GM19025 (cell line): ENCODE measurements at regions not wholly inside any gene's neighbourhood (a gene's known extent, or its start where the extent isn't known, plus 50 kb on each side); places are given as distances from the start of the nearest gene placed in this dataset.
A peak's percentile ranks its signal among the peaks of the same experiment; 100 is the strongest.

Experiments
- ATAC-seq: cut with Tn5 transposase; IDR thresholded peaks from one replicate; pipeline ENCODE4 v1.9.1; 2021; ENCODE audit warnings: mild to moderate bottlenecking, low read depth, moderate library complexity; ENCODE audit not compliant: unreplicated experiment

DNA sequence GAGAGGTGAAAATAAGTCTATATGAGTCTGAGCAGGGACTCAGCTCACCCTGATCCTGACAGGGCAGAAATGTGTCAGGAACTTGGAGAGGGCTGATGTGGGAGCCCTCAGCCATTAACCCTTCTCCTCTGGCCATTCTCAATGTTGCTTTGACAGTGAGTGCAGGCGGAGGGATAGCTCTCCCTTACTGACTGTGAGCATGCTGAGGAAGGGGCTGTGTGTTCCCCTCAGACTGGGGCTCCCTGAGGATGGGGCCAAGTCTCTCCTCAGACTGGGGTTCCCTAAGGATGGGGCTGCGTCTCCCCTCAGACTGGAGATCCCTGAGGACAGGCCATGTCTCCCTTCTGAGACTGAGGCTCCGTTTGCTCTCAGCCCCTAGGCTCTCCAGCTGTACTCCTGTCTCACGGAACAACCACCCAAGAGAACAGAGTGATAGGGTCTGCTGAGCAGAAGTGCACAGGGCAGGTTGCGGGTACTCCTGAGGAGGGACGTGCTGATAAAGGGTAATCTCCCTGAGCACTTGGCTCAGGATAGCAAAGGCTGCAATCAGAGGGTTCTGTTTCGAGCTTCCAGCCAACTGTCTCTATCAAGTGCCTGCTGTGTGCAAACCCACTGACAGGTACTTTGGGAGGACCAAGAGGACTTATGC, 141.0 kb downstream of the MRPL14 start:
- no peak for ATAC-seq

- ATAC-seq = no peak
Measured at GRCh38 chr6:43985329-43985728, 141.9 kb downstream of the MRPL14 start.

- ATAC-seq = no peak
Measured at GRCh38 chr6:43984442-43985321, 142.6 kb downstream of the MRPL14 start.

GRCh38 chr6:43983632-43984031, 143.6 kb downstream of the MRPL14 start:
- ATAC-seq = no peak

GRCh38 chr6:43983191-43983590, 144.1 kb downstream of the MRPL14 start:
- ATAC-seq = no peak

DNA sequence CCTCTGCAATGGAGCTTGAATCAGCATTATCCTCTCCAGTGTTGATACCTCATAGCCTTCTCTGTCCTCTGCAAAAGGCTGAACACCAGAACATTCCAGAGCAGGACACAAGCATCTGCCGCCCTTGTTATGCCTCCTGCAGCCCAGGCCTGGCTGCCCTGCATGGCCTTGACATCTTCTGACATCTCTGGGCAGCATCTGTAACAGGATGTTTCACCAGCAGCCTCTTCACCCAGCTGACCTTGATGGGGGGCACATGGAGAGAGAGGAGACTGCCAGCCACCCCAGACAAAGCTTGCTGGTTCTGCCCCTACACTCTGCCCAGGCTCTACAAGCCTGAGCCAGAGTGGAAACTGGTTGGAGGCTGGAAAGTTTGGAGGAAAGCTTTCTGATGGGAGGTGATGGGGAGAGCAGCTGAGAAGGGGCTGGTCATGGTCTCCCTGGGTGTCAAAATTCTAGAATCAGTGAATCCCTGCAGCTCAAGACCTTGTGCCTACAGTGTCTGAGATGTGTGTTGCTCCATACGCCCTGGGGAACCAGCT, 145.1 kb downstream of the MRPL14 start:
- no peak for ATAC-seq

DNA sequence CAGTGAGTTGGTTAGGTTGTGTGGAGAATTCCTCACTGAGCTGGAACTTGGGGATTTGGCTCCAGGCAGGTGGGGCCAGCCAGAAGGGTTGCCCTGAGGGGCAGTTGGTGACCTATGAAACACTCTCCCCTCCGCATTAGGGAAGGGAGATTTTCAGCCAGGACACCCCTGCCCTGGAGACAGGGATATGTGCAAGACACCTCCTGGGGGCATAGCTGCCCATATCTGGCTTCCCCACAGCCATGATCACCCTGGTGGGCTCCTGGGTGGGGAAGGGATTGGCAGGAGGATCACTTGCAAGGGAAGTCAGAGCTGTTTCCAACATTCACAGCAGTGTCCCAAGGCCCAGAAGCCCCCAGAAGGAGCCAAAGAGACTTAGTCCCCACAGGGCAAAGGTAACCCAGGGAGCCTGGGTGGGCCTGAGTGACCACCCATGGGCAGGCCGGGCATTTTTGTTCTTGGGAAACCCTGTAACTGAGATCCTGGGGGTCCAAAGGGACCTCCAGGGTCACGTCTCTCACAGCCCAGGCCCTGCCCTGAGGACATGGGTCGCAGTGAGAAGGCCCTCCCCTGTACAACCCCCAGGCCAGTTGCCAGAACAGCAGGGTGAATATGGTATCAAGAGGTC, 145.8 kb downstream of the MRPL14 start:
- no peak for ATAC-seq

GRCh38 chr6:43980004-43980795, 147.1 kb downstream of the MRPL14 start:
- no peak for ATAC-seq

DNA sequence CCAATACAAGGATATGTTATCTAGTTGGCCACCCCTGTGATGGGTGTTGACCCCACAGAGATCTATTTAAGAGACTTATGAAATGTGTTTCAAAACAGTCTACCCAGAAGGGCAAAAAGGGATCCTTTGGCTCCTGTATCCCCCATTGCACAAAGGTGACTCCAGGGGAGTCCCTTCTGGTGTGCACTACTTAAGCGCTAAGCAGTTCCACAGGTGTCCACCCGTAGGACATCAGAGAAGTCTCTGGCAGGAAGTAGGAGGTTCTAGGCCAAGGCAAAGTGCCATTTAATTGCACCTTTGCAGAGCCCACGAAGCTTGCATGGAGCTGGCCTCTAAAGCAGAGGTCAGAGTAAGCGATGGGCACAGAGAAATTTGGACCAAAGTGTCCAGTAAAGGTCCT, 147.7 kb downstream of the MRPL14 start:
- no peak for ATAC-seq

- no peak for ATAC-seq
Measured at GRCh38 chr6:43978473-43979346, 148.5 kb downstream of the MRPL14 start.

DNA sequence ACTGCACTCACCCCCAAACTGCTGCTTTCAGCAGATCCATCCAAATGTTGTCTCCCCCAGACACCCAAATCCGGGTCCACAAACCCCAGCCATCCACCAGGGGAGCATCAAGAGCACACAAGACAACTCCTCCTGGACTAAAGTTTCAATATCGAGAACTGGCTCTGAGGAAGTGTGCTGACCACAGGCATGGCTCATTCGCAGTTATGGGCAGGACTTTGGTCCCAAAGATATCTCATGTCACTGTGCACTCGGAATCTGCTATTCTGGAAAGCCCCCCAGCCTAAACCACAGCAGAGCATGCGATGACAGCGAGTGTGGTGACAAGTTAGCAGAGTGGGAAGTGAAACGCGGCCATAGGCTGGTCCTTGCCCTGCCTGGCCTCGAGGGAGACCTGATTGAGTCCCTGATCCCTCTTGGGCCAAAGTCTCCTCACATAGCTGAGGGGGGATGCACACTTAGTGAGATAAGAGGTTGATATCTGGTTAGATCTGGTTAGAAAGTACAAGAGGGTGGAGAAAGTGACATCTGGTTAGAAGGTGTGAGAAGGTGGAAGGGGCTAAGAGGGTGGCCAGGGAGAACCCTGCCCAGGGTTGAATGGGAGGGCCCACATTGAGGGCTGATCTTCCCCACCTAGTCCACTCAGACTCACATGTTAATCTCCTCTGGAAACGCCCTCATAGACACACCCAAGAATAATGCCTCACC, 149.7 kb downstream of the MRPL14 start:
- ATAC-seq = peak; percentile 89

GRCh38 chr6:43976706-43977403, 150.4 kb downstream of the MRPL14 start:
- ATAC-seq = no peak

- ATAC-seq = no peak
Measured at GRCh38 chr6:43974643-43975230, 152.5 kb downstream of the MRPL14 start.

- no peak for ATAC-seq
Measured at GRCh38 chr6:43973357-43973756, 153.9 kb downstream of the MRPL14 start.

DNA sequence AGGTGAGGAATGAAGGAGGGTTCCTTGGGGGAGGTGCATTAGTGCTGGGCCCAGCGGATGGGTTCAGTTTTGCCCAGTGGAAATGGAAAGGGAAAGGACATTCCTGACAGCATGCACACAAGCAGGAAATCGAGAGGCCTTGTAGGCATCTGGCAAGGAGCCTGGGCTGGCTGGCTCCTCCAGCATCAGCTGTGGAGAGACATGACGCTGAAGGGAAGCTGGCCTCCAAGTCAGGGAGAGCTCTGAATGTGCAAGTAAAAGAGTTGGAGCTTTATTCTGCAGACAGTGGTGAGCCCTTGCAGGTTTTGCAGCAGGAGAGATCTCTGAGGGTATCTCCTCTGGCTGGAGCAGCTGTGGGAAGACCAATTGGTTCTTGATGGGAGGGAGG, 154.3 kb downstream of the MRPL14 start:
- ATAC-seq = no peak

GRCh38 chr6:43972179-43972912, 154.9 kb downstream of the MRPL14 start:
- no peak for ATAC-seq

DNA sequence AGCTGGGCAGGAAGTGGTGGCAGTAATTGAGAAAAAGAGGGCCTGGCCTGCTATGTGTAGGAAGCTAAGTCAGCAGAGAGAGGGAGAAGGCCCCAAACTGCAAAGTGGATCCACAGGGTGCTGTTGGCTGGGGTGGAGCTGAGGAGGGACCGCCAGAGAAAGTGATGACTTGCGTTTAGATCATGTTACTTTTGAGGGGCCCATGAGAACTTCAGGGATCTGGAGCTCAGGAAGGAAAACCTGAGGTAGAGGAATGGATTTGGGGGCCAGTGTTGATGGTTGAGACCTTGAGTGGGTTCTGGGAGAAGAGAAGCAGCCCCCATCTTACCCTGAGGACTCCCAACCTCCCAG, 155.5 kb downstream of the MRPL14 start:
- ATAC-seq = no peak
